ENCODE measurements at regions not wholly inside any gene's neighbourhood (a gene's known extent, or its start where the extent isn't known, plus 50 kb on each side); places are given as distances from the start of the nearest gene placed in this dataset.

- no peak overlapping the region for H4K5ac ChIP-seq (ENCODE audit: insufficient read length, low read depth, low read length)
- H2BK20ac ChIP-seq (ENCODE audit: low read depth, low read length, poor library complexity, severe bottlenecking), result no peak overlapping the region
- DNase-seq, result no peak
- H3K79me1 ChIP-seq (ENCODE audit: insufficient read depth, low read depth, low read length, poor library complexity, severe bottlenecking), result no peaks in the 10 kb centered on the region
- H3K4me1 ChIP-seq (ENCODE audit: insufficient read depth, low read length), result no peaks in the 10 kb centered on the region
- H3K56ac ChIP-seq (ENCODE audit: insufficient read length, low read depth, low read length), result no peak overlapping the region
- no peak overlapping the region for H3K23ac ChIP-seq (ENCODE audit: insufficient read length, low read depth, low read length)
- Mint-ChIP-seq H3K27ac (no peak overlapping the region), H3K36me3 (ENCODE audit: insufficient read depth in 1 of 3, low read depth in 3 of 3) (peaks cover 0 to 5% (median 0%) of the 10 kb centered on the region in 3 experiments; a peak in 3 of 7 replicates), H3K4me3 (no peak overlapping the region), H3K27me3 (ENCODE audit: low read depth) (peaks cover 19% of the 10 kb centered on the region), H3K4me1 (peaks cover 4% of the 10 kb centered on the region in 2 experiments), H3K9me3 (peaks cover 2 to 8% of the 10 kb centered on the region in 2 experiments; a peak in 3 of 5 replicates)
- H3K23me2 ChIP-seq (ENCODE audit: insufficient read length, low read depth, low read length, poor library complexity, severe bottlenecking), result peaks cover 5% of the 10 kb centered on the region
- no peak overlapping the region for H4K8ac ChIP-seq (replicated peaks; ENCODE audit: insufficient read length, low read depth, low read length)
- no peaks in the 10 kb centered on the region for H3K9me3 ChIP-seq (ENCODE audit: control insufficient read depth, low read depth, low read length)
- H3K79me2 ChIP-seq (ENCODE audit: insufficient read depth, low read length), result no peaks in the 10 kb centered on the region
- no peak overlapping the region for H2BK15ac ChIP-seq (ENCODE audit: low read depth, low read length)
- no peak overlapping the region for H2BK12ac ChIP-seq (ENCODE audit: insufficient read length, low read depth, low read length)
- no peak overlapping the region for H2AFZ ChIP-seq (ENCODE audit: low read length)
- H3K4me2 ChIP-seq (ENCODE audit: insufficient read depth, insufficient read length, low read length), result no peak overlapping the region
- H2BK120ac ChIP-seq (ENCODE audit: low read depth, low read length, poor library complexity, severe bottlenecking), result no peak overlapping the region
- no peak overlapping the region for H2BK5ac ChIP-seq (ENCODE audit: insufficient read length, low read length)
- H4K20me1 ChIP-seq (ENCODE audit: control insufficient read depth, insufficient read depth, insufficient read length), result no peaks in the 10 kb centered on the region
- H3K4ac ChIP-seq (ENCODE audit: low read depth, low read length), result no peak overlapping the region
- H3K27me3 ChIP-seq (ENCODE audit: insufficient read depth, low read length), result no peaks in the 10 kb centered on the region
- H2AK5ac ChIP-seq (ENCODE audit: insufficient read length, low read length), result no peak overlapping the region
- no peak overlapping the region for H4K91ac ChIP-seq (ENCODE audit: insufficient read length, low read depth, low read length)
- H3K27ac ChIP-seq (ENCODE audit: insufficient read length, low read depth, low read length), result no peak overlapping the region
- TF ChIP-seq CTCF (conservative IDR thresholded peaks at IDR 0.05), result no peak
- WGBS (ENCODE audit: extremely low coverage, insufficient read length, low lambda C conversion rate), result no CpG with 5 or more reads among the region's 2 CpGs
- no peak overlapping the region for H3T11ph ChIP-seq (ENCODE audit: low read length)
- no peak overlapping the region for H3K18ac ChIP-seq (ENCODE audit: insufficient read length, low read depth, low read length)
- no peak overlapping the region for H3K14ac ChIP-seq (ENCODE audit: insufficient read depth, low read length)
- H3K9ac ChIP-seq (ENCODE audit: extremely low read depth, insufficient read length, low read length), result no peak overlapping the region
These were observed 58.5 kb upstream of the FOXC1 start for GRCh38 chr6:1551249-1551648.

Data from H9 (cell line).